RWPE2 (cell line): ENCODE measurements at regions not wholly inside any gene's neighbourhood (a gene's known extent, or its start where the extent isn't known, plus 50 kb on each side); places are given as distances from the start of the nearest gene placed in this dataset.

Experiments
- ATAC-seq: fragments of 200-7000 bp; cut with Tn5 transposase; 3 replicates; pipeline ENCODE4 v1.9.1; 2021; ENCODE audit warnings: low read depth
- DNase-seq: peaks from one replicate; pipeline ENCODE4 v3.0.0-alpha.2; 2020; ENCODE audit warnings: low spot score
- H3K27ac ChIP-seq: fragments of 450-650 bp; 2 replicates; pipeline ENCODE4 v1.5.1; 2017; ENCODE audit warnings: mild to moderate bottlenecking; ENCODE audit not compliant: poor library complexity, severe bottlenecking
- H3K27me3 ChIP-seq: fragments of 250-450 bp; sonication (Bioruptor Pico); 2 replicates; pipeline ENCODE4 v1.5.1; 2021; ENCODE audit warnings: mild to moderate bottlenecking, moderate library complexity; ENCODE audit not compliant: insufficient read depth, poor library complexity, severe bottlenecking
- H3K36me3 ChIP-seq: fragments of 250-450 bp; sonication (Bioruptor Pico); 2 replicates; pipeline ENCODE4 v1.5.1; 2020; ENCODE audit warnings: low read depth, mild to moderate bottlenecking, moderate library complexity
- H3K4me1 ChIP-seq: fragments of 250-450 bp; sonication (Bioruptor Pico); 2 replicates; pipeline ENCODE4 v1.5.1; 2021; ENCODE audit warnings: mild to moderate bottlenecking, moderate library complexity; ENCODE audit not compliant: insufficient read depth, poor library complexity, severe bottlenecking
- H3K4me3 ChIP-seq: fragments of 250-450 bp; sonication (Bioruptor Pico); 2 replicates; pipeline ENCODE4 v1.5.1; 2021; ENCODE audit warnings: mild to moderate bottlenecking, moderate library complexity; ENCODE audit not compliant: severe bottlenecking
- H3K9me3 ChIP-seq: fragments of 250-450 bp; sonication (Bioruptor Pico); 2 replicates; pipeline ENCODE4 v1.5.1; 2021; ENCODE audit warnings: mild to moderate bottlenecking, moderate library complexity; ENCODE audit not compliant: severe bottlenecking
- TF ChIP-seq, protein P1 (sequence below): fragments of 450-650 bp; IDR thresholded peaks from one replicate; pipeline ENCODE4 v1.5.1; 2017; ENCODE audit warnings: mild to moderate bottlenecking, moderate library complexity; ENCODE audit not compliant: poor library complexity, severe bottlenecking

- ATAC-seq (peak; percentile 75), DNase-seq (no peak)
- H3K27ac ChIP-seq, result peak overlapping the region; percentile 59
- no peaks in the 10 kb centered on the region for H3K27me3 ChIP-seq
- peaks cover 32% of the 10 kb centered on the region for H3K4me1 ChIP-seq
- no peak overlapping the region for H3K4me3 ChIP-seq
- H3K9me3 ChIP-seq, result no peaks in the 10 kb centered on the region
- no peaks in the 10 kb centered on the region for H3K36me3 ChIP-seq
- TF ChIP-seq, protein P1, sequence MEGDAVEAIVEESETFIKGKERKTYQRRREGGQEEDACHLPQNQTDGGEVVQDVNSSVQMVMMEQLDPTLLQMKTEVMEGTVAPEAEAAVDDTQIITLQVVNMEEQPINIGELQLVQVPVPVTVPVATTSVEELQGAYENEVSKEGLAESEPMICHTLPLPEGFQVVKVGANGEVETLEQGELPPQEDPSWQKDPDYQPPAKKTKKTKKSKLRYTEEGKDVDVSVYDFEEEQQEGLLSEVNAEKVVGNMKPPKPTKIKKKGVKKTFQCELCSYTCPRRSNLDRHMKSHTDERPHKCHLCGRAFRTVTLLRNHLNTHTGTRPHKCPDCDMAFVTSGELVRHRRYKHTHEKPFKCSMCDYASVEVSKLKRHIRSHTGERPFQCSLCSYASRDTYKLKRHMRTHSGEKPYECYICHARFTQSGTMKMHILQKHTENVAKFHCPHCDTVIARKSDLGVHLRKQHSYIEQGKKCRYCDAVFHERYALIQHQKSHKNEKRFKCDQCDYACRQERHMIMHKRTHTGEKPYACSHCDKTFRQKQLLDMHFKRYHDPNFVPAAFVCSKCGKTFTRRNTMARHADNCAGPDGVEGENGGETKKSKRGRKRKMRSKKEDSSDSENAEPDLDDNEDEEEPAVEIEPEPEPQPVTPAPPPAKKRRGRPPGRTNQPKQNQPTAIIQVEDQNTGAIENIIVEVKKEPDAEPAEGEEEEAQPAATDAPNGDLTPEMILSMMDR, result no peak
Measured at GRCh38 chr1:147849098-147849895, 53.3 kb upstream of the GJA8 start.

DNA sequence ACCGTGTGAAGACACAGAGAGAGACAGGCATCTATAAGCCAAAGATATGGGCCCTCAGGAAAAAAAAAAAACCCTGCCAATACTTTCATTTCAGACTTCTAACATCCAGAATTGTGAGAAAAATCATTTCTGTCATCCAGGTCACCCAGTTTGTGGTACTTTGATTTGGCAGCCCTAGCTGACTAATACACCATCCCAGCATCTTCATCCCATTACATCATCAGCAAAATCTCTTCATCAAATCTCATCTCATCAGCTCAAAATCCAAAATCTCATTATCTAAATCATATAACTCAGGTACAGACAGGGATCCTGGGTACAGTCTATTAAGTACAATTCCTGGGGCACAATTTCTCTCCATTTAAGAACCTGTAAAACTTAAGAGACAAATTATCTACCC is 51.9 kb upstream of the GJA8 start:
- Histone ChIP-seq H3K36me3 (no peaks in the 10 kb centered on the region), H3K27me3 (no peaks in the 10 kb centered on the region), H3K4me1 (peaks cover 32% of the 10 kb centered on the region), H3K4me3 (no peak overlapping the region), H3K9me3 (no peaks in the 10 kb centered on the region), H3K27ac (peak overlapping the region; percentile 59)
- DNase-seq (no peak), ATAC-seq (no peak)
- TF ChIP-seq, protein P1, result no peak

- TF ChIP-seq, protein P1, result no peak
- no peak for DNase-seq
- peak; percentile 68 for ATAC-seq
- Histone ChIP-seq H3K36me3 (no peaks in the 10 kb centered on the region), H3K9me3 (no peaks in the 10 kb centered on the region), H3K4me3 (no peak overlapping the region), H3K27ac (peak overlapping the region; percentile 59), H3K27me3 (no peaks in the 10 kb centered on the region), H3K4me1 (peaks cover 32% of the 10 kb centered on the region)
Measured at GRCh38 chr1:147851149-147851548, 51.4 kb upstream of the GJA8 start.

GRCh38 chr1:147852706-147853225 is 49.8 kb upstream of the GJA8 start:
- TF ChIP-seq, protein P1, result no peak
- Histone ChIP-seq H3K9me3 (no peaks in the 10 kb centered on the region), H3K27ac (peak overlapping the region; percentile 3), H3K36me3 (no peaks in the 10 kb centered on the region), H3K4me3 (no peak overlapping the region), H3K27me3 (no peaks in the 10 kb centered on the region), H3K4me1 (peaks cover 32% of the 10 kb centered on the region)
- ATAC-seq, result no peak
- DNase-seq, result no peak
